HL-60 (cell line): ENCODE measurements at regions not wholly inside any gene's neighbourhood (a gene's known extent, or its start where the extent isn't known, plus 50 kb on each side); places are given as distances from the start of the nearest gene placed in this dataset.

Source experiments
- GABPA ChIP-seq: IDR thresholded peaks from 2 replicates; pipeline ENCODE4 v1.6.1; 2012; ENCODE audit warnings: low read depth
- POLR2AphosphoS5 ChIP-seq: IDR thresholded peaks from 2 replicates; pipeline ENCODE4 v1.6.1; 2012; ENCODE audit warnings: low read depth
- TF ChIP-seq, protein P1 (sequence below): IDR thresholded peaks from one replicate; pipeline ENCODE4 v1.5.1; 2011; ENCODE audit warnings: low read length, control low read depth, inconsistent platforms; ENCODE audit not compliant: insufficient read depth
- TF ChIP-seq, protein P2 (sequence below): IDR thresholded peaks from 2 replicates; pipeline ENCODE4 v1.6.1; 2012; ENCODE audit warnings: low read depth; ENCODE audit not compliant: insufficient replicate concordance

DNA sequence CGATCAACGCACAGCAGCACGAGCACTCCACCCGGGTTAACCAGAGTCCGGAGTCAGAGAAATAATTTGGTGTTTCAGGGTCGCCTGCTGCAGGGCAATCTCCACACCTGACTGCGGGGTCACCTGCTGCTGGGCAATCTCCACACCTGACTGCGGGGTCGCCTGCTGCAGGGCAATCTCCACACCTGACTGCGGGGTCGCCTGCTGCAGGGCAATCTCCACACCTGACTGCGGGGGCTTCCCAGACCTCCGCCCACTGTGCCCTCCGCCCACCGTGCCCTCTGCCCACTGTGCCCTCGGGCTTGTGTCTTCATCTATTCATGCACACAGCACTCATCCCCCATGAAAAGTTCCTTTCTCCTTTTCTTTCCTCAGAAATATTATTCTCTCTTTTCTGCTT lies 500.2 kb upstream of the SALL3 start:
- TF ChIP-seq POLR2AphosphoS5 (no peak), GABPA (no peak)
- TF ChIP-seq, protein P1, sequence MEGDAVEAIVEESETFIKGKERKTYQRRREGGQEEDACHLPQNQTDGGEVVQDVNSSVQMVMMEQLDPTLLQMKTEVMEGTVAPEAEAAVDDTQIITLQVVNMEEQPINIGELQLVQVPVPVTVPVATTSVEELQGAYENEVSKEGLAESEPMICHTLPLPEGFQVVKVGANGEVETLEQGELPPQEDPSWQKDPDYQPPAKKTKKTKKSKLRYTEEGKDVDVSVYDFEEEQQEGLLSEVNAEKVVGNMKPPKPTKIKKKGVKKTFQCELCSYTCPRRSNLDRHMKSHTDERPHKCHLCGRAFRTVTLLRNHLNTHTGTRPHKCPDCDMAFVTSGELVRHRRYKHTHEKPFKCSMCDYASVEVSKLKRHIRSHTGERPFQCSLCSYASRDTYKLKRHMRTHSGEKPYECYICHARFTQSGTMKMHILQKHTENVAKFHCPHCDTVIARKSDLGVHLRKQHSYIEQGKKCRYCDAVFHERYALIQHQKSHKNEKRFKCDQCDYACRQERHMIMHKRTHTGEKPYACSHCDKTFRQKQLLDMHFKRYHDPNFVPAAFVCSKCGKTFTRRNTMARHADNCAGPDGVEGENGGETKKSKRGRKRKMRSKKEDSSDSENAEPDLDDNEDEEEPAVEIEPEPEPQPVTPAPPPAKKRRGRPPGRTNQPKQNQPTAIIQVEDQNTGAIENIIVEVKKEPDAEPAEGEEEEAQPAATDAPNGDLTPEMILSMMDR: no peak
- TF ChIP-seq, protein P2, sequence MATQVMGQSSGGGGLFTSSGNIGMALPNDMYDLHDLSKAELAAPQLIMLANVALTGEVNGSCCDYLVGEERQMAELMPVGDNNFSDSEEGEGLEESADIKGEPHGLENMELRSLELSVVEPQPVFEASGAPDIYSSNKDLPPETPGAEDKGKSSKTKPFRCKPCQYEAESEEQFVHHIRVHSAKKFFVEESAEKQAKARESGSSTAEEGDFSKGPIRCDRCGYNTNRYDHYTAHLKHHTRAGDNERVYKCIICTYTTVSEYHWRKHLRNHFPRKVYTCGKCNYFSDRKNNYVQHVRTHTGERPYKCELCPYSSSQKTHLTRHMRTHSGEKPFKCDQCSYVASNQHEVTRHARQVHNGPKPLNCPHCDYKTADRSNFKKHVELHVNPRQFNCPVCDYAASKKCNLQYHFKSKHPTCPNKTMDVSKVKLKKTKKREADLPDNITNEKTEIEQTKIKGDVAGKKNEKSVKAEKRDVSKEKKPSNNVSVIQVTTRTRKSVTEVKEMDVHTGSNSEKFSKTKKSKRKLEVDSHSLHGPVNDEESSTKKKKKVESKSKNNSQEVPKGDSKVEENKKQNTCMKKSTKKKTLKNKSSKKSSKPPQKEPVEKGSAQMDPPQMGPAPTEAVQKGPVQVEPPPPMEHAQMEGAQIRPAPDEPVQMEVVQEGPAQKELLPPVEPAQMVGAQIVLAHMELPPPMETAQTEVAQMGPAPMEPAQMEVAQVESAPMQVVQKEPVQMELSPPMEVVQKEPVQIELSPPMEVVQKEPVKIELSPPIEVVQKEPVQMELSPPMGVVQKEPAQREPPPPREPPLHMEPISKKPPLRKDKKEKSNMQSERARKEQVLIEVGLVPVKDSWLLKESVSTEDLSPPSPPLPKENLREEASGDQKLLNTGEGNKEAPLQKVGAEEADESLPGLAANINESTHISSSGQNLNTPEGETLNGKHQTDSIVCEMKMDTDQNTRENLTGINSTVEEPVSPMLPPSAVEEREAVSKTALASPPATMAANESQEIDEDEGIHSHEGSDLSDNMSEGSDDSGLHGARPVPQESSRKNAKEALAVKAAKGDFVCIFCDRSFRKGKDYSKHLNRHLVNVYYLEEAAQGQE: no peak
